OCI-LY3 (cell line): ENCODE measurements at regions not wholly inside any gene's neighbourhood (a gene's known extent, or its start where the extent isn't known, plus 50 kb on each side); places are given as distances from the start of the nearest gene placed in this dataset.

ENCODE experiments used
- CTCF ChIP-seq: fragments of 200-600, 300-600 bp; sonication (generic); IDR thresholded peaks from 2 replicates; pipeline ENCODE4 v1.5.1; 2014; ENCODE audit warnings: antibody characterized with exemption, low read length, low read depth
- EZH2phosphoT487 ChIP-seq: fragments of 200-600 bp; shearing (Covaris generic); IDR thresholded peaks from 2 replicates; pipeline ENCODE4 v1.6.1; 2018; ENCODE audit warnings: antibody characterized with exemption, mixed run types, low read depth

GRCh38 chr5:56569076-56569475, 246.3 kb upstream of the MAP3K1 start:
- no peak for TF ChIP-seq CTCF
- no peak for TF ChIP-seq EZH2phosphoT487
